ENCODE measurements at regions not wholly inside any gene's neighbourhood (a gene's known extent, or its start where the extent isn't known, plus 50 kb on each side); places are given as distances from the start of the nearest gene placed in this dataset.

DNA sequence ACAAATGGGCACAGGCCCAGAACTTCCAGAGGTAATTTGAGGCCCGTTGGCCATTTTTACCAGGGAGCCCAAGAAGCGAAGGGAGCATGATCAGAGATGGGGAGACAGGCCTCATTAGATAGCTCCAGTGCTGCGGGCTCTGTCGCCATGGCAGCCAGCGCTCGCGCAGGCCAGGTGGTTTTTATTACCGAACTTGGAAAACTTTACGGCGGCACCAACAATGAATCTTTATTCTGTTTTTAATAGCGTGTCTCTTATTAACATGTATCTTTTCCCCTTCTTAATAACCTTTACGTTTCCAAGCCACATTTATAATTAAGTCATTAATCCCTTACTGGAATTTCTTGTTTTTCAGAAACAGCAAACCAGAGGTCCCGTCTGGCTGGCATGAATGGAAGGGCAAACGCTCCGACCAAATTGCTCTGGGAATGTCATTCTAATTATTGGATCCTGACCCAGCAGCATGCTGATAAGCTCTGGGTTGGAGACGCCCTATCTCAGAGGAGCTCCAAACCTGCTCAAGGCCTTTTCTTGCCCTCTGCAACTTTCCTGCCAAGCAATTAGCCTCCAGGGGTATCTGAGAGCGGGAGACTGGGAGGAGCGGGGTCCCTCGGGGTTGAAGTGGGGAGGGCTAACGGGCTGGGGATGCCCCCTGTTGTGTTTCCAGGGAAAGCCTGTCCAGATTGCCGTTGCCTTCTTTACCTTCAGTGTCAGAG lies 256.4 kb downstream of the TLE3 start:
- Mint-ChIP-seq H3K9me3 (no peaks in the 10 kb centered on the region), H3K4me1 (ENCODE audit: low read depth) (no peaks in the 10 kb centered on the region), H3K27me3 (no peaks in the 10 kb centered on the region), H3K36me3 (ENCODE audit: low read depth) (no peaks in the 10 kb centered on the region), H3K4me3 (no peak overlapping the region), H3K27ac (no peak overlapping the region)
- no peak for DNase-seq

DNA sequence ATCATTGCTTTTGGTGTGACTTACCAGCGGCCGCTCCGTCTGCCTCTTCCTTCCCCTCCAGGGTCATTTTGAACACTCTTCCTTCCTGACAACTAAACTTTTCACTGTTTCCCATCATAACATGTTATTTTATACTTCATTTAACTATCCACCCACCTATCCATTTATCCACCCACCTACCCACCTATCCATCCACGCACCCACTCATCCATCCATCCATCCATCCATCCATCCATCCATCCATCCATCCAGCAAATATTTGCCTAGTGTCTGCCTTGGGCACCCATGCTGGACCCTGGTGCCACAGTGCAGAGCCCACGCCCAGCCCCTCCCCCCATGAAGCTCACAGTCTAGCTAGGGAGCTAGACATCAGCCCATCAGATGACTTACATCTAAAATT lies 254.9 kb downstream of the TLE3 start:
- Mint-ChIP-seq H3K36me3 (ENCODE audit: low read depth) (no peaks in the 10 kb centered on the region), H3K4me1 (ENCODE audit: low read depth) (peaks cover 3% of the 10 kb centered on the region), H3K9me3 (no peaks in the 10 kb centered on the region), H3K4me3 (no peak overlapping the region), H3K27ac (no peak overlapping the region), H3K27me3 (no peaks in the 10 kb centered on the region)
- DNase-seq, result no peak

DNA sequence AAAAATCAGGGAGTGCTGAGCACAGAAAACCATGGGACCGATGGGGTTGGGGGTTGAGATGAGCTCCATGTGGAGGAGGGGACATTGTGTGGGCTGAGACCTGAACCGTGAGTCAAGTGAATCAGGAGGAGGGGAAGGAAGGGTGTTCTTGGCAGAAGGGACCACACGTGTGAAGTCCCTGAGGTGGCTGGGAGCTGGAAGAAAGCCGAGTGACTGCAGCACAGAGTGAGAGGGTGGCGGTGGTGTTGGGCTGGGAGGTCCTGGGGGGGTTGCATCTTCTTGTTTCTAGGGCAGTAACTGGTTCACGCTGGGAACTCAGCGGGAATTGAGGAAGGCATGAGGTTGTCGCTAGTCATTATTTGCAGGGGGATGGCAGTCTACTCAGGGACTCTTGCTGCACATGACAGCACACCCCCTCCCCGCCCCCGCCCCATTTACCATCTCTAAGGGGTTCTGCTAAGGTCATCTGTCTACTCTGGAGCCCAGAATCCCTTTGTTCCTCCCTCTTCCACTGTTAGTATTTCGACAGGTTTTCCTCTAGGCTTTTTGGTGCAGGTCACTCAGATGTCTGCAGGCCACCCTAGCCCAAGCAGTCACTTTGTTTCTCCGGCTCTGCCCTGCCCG lies 254.3 kb downstream of the TLE3 start:
- DNase-seq, result no peak
- Mint-ChIP-seq H3K27me3 (no peaks in the 10 kb centered on the region), H3K27ac (no peak overlapping the region), H3K4me1 (ENCODE audit: low read depth) (peaks cover 5% of the 10 kb centered on the region), H3K9me3 (no peaks in the 10 kb centered on the region), H3K36me3 (ENCODE audit: low read depth) (no peaks in the 10 kb centered on the region), H3K4me3 (no peak overlapping the region)

DNA sequence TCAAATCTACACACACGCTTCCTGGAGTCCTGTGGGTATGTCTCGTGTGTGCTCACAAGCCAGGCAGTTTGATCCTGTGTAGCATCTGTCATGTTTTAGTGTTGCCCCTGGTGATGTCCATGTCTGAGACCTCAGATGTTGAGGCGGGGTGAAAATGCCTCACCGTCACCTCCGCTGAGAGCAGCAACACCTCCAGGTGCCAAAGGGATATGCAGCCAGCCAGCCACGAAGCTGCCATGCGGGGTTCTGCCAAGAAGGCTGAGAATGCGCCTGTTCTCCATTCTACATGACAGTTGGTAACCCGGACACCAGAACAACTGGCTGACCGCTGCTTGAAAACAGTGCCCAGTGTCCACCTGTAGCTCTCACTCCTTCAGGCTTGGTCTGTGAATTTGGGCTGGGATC lies 253.8 kb downstream of the TLE3 start:
- DNase-seq, result no peak
- no peak overlapping the region for H3K27ac Mint-ChIP-seq
- no peaks in the 10 kb centered on the region for H3K36me3 Mint-ChIP-seq (ENCODE audit: low read depth)
- H3K27me3 Mint-ChIP-seq, result no peaks in the 10 kb centered on the region
- H3K4me3 Mint-ChIP-seq, result no peak overlapping the region
- peaks cover 10% of the 10 kb centered on the region for H3K4me1 Mint-ChIP-seq (ENCODE audit: low read depth)
- no peaks in the 10 kb centered on the region for H3K9me3 Mint-ChIP-seq

DNA sequence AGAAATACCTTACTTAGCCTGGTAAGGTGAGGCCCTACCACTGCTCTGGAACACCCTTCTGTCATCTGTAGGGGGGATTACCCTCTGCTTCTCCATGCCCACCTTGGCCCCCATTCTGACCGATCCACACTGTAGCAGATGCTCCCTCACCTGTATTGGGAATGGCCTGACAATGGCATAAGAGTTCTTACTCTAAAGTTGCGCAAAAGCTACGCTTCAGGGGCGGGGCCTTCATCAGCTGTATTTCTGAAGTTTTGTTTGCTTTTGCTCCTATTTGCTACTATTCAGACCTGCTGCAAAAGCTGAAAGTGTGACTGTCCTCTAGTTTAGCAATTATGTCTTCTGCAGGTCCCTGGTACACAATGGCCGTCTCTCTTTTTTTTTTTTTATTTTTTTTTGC lies 252.6 kb downstream of the TLE3 start:
- no peak for DNase-seq
- Mint-ChIP-seq H3K36me3 (ENCODE audit: low read depth) (no peaks in the 10 kb centered on the region), H3K4me3 (no peak overlapping the region), H3K27ac (no peak overlapping the region), H3K27me3 (peaks cover 3% of the 10 kb centered on the region), H3K9me3 (no peaks in the 10 kb centered on the region), H3K4me1 (ENCODE audit: low read depth) (peaks cover 12% of the 10 kb centered on the region)

DNA sequence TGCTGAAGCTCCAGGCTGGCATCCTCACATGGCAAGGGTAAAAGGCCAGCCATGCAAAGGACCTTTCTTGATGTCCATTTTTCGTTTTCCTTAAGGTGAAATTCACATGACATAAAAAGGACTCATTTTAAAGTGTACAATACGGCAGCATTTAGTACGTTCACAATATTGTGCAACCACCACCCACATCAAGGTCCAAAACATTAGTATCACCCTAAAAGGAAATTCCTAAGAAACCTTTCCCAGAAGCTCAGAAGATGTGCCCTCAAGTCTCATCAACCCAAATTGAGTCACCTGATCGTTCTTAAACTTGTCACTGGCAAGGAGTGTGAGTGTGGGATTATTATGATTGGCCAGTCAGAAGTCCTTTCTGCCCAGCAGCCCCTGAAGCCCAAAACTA lies 250.1 kb downstream of the TLE3 start:
- no peak overlapping the region for H3K27ac Mint-ChIP-seq
- no peaks in the 10 kb centered on the region for H3K9me3 Mint-ChIP-seq
- peaks cover 12% of the 10 kb centered on the region for H3K4me1 Mint-ChIP-seq (ENCODE audit: low read depth)
- H3K36me3 Mint-ChIP-seq (ENCODE audit: low read depth), result no peaks in the 10 kb centered on the region
- DNase-seq, result no peak
- no peak overlapping the region for H3K4me3 Mint-ChIP-seq
- peaks cover 3% of the 10 kb centered on the region for H3K27me3 Mint-ChIP-seq

DNA sequence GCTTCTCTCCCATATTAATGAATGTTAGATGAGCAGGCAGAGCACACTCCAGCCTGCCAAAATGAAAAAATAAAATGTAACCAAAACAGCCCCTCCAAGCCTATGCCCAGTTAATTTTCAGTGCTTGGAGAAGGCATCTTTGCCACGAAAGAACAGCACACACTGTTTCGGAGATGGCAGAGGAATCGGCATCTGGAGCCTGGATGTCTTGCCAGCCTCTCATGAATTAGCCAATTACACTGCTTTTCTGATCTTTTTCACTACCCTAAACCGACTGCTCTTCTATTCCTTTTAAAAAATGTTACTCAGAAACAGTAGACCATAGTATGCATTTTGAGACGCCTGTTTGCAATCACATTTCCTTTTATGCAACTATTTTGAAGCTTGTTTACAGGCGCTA lies 249.6 kb downstream of the TLE3 start:
- H3K27me3 Mint-ChIP-seq, result peaks cover 5% of the 10 kb centered on the region

DNA sequence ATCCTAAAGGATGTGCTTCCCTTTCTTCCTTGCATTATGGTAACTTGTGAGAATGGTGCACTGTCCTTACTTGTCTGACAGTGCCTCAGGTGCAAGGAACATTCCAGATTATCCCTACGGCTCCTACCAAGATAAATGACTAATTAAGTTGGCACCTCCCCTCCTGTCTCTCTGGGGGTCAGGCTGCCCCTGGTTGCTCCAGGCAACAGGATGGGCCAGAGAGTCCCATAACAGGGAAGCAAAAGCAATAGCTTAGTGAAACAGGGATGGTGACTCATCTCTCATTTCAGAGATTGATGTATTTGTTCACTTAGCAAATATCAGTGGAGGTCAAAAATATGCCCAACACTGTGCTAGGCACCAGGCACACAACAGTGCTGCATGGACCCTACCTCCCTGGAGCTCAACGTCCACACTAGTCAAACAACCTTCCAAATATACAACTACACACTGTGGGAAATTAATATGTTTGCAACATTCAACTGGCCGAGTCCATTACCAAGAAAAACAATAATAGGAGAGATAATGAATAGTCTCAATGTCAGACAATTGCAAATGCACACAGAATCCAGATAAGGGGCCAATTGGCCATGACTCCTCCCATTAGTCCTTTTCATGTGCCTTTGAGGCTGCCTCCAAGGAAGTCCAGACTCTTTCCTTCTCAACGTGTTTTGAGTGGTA lies 249.0 kb downstream of the TLE3 start:
- Mint-ChIP-seq H3K27me3 (peaks cover 5% of the 10 kb centered on the region), H3K9me3 (peaks cover 3% of the 10 kb centered on the region), H3K36me3 (ENCODE audit: low read depth) (no peaks in the 10 kb centered on the region), H3K27ac (no peak overlapping the region), H3K4me1 (ENCODE audit: low read depth) (peaks cover 12% of the 10 kb centered on the region), H3K4me3 (no peak overlapping the region)
- no peak for DNase-seq

More for the DNA sequence above, 249.6 kb downstream of the TLE3 start:
- no peak overlapping the region for H3K4me3 Mint-ChIP-seq
- no peak overlapping the region for H3K27ac Mint-ChIP-seq
- no peak for DNase-seq
- peaks cover 3% of the 10 kb centered on the region for H3K9me3 Mint-ChIP-seq
- H3K4me1 Mint-ChIP-seq (ENCODE audit: low read depth), result peaks cover 12% of the 10 kb centered on the region
- H3K36me3 Mint-ChIP-seq (ENCODE audit: low read depth), result no peaks in the 10 kb centered on the region

DNA sequence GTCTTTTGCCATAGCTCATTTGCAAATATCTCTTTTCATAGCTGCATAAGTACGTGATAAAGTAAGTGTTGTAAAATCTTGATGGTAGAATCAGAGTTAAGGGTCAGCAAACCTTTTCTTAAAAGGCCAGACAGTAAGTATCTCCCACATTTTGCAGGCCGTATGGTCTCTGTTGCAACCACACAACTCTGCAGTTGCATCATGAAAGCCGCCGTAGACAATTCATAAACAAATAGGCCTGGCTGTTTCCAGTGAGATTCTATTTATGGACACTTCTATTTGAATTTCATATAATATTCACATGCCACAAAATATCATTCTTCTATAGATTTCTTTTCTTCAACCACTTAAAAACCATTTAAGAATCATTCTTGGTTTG lies 248.5 kb downstream of the TLE3 start:
- Mint-ChIP-seq H3K9me3 (peaks cover 3% of the 10 kb centered on the region), H3K27ac (no peak overlapping the region), H3K27me3 (peaks cover 5% of the 10 kb centered on the region), H3K4me3 (no peak overlapping the region), H3K36me3 (ENCODE audit: low read depth) (no peaks in the 10 kb centered on the region), H3K4me1 (ENCODE audit: low read depth) (peaks cover 12% of the 10 kb centered on the region)
- no peak for DNase-seq

DNA sequence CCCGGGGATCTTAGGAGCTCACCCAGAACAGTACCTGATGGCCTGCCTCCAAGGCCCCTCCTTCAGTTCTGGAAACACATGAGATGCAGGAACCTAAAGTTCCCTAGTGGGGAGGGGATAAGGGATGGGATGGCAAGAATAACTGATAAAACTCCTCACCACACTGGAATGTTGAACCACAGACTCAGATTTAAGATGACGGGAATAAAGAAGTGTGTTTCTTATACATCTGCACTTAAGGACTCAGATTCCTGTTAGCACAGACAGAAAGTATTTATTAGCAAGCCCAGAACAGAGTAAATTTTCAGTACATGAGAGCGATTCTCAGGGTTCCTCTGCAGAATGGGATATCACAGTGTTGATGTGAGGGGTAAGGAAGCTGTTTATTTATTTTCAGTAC lies 245.2 kb downstream of the TLE3 start:
- H3K4me1 Mint-ChIP-seq (ENCODE audit: low read depth), result peaks cover 16% of the 10 kb centered on the region
- peaks cover 3% of the 10 kb centered on the region for H3K9me3 Mint-ChIP-seq
- no peak overlapping the region for H3K27ac Mint-ChIP-seq
- no peaks in the 10 kb centered on the region for H3K36me3 Mint-ChIP-seq (ENCODE audit: low read depth)
- no peak overlapping the region for H3K4me3 Mint-ChIP-seq
- DNase-seq, result no peak
- H3K27me3 Mint-ChIP-seq, result peaks cover 5% of the 10 kb centered on the region

DNA sequence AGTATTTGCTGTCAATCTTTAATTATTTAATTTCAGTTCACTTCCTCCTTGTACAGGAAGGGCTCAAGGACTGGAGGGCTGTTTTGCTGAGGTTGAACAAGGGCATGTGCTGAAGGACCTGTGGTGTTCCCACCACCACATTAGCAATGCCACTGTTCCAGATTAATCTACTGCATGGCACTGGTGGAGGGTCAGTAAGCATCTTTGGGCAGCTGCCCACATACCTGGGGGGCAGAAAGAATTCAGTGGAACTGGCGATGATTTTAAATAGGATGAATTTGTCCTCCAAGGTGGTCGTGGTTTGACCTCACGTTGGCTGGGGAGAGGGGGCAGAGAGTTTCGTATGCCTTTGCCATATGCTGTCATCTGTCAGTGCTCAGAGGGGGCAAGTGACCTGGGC lies 244.8 kb downstream of the TLE3 start:
- Mint-ChIP-seq H3K27ac (no peak overlapping the region), H3K4me3 (no peak overlapping the region), H3K27me3 (peaks cover 5% of the 10 kb centered on the region), H3K4me1 (ENCODE audit: low read depth) (peaks cover 18% of the 10 kb centered on the region), H3K9me3 (peaks cover 3% of the 10 kb centered on the region), H3K36me3 (ENCODE audit: low read depth) (no peaks in the 10 kb centered on the region)
- no peak for DNase-seq

DNA sequence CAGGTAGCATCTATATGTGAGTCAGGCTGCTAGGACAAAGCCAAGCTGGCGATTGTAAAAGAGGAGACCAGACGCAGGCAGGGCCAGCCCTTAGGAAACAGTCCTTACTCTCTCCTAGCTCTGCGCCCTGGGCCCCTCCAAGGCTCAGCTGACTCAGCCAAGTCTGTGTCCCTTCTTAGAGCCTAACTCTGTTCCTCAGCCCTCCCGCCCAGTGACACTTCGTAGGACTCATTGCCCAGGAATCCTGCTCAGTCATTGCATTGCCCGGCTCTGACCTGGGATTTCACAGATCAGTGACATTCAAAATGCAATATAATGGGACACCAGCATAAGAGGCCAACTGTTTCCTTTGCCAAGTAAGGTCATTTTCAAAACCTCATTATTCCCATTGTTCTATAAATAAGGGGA lies 244.2 kb downstream of the TLE3 start:
- H3K27me3 Mint-ChIP-seq, result peaks cover 5% of the 10 kb centered on the region
- H3K4me3 Mint-ChIP-seq, result no peak overlapping the region
- no peak for DNase-seq
- no peaks in the 10 kb centered on the region for H3K36me3 Mint-ChIP-seq (ENCODE audit: low read depth)
- H3K9me3 Mint-ChIP-seq, result peaks cover 3% of the 10 kb centered on the region
- peaks cover 19% of the 10 kb centered on the region for H3K4me1 Mint-ChIP-seq (ENCODE audit: low read depth)
- H3K27ac Mint-ChIP-seq, result no peak overlapping the region

DNA sequence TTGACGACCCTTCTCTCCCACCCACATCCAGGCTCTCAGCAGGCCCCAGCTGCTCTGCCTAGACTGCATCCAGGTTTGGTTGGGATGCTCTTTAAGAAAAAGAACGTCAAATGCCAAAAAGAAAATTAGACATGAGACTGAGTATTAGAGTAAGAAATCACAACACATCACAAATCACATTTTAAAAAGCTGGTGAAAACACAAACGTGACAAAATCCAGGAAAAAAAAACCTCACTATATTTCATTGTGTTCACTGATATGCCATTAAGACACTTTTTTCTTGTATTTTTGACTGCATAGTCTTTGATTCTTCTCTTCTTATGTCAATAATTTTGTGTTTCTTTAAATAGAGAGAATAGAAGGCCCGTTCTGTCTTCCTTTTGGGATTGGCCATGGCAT lies 243.7 kb downstream of the TLE3 start:
- H3K36me3 Mint-ChIP-seq (ENCODE audit: low read depth), result no peaks in the 10 kb centered on the region
- H3K4me1 Mint-ChIP-seq (ENCODE audit: low read depth), result peaks cover 17% of the 10 kb centered on the region
- no peak for DNase-seq
- no peak overlapping the region for H3K4me3 Mint-ChIP-seq
- H3K27ac Mint-ChIP-seq, result no peak overlapping the region
- peaks cover 5% of the 10 kb centered on the region for H3K27me3 Mint-ChIP-seq
- peaks cover 3% of the 10 kb centered on the region for H3K9me3 Mint-ChIP-seq

DNA sequence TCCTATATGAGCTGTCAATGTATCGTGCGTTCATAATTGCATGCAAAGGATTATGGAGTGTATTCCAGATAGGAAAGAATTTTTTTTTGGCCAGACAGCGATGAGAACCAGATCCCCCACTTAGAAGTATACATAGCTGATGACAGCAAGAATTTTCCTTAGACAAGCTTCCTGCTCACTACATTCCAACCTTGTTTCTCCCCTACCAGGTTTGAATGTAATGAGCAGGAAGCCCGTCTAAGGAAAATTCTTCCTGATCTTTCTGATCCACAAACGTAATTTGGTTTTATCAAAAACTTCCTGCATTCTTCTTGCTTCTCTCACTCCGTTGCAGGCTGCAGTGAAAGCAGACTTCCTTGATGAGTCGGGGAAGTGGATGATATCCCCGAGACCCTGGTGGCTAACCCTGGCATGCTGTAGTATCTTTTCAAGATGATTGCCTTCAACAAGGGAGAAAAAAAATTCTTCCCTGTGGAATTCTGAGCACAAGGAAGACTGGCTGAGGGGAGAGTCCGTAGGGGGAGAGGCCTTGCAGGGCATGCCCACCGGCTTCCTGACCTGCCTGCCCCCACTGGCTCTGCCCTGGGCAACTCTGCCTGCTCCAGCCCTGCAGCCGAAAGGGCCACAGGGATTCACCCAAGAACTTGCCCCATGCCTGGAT lies 243.1 kb downstream of the TLE3 start:
- DNase-seq, result no peak
- Mint-ChIP-seq H3K4me1 (ENCODE audit: low read depth) (peaks cover 16% of the 10 kb centered on the region), H3K4me3 (no peak overlapping the region)

More for the DNA sequence above, 243.1 kb downstream of the TLE3 start:
- Mint-ChIP-seq H3K27ac (no peak overlapping the region), H3K36me3 (ENCODE audit: low read depth) (no peaks in the 10 kb centered on the region), H3K27me3 (peaks cover 2% of the 10 kb centered on the region), H3K9me3 (peaks cover 3% of the 10 kb centered on the region)
